Kidney epithelial cell (primary cell): ENCODE measurements at regions not wholly inside any gene's neighbourhood (a gene's known extent, or its start where the extent isn't known, plus 50 kb on each side); places are given as distances from the start of the nearest gene placed in this dataset.

Experiments
- DNase-seq: peaks from one replicate; pipeline ENCODE4 v3.0.0-alpha.2; 2010; ENCODE audit warnings: low read depth
- H3K27me3 ChIP-seq: 2 replicates; pipeline ENCODE4 v1.6.0; 2011; ENCODE audit warnings: low read length; ENCODE audit not compliant: control insufficient read depth, insufficient read depth
- H3K36me3 ChIP-seq: 2 replicates; pipeline ENCODE4 v1.5.1; 2011; ENCODE audit warnings: low read length; ENCODE audit not compliant: control insufficient read depth, insufficient read depth
- H3K4me3 ChIP-seq: 2 replicates; pipeline ENCODE4 v1.5.1; 2011; ENCODE audit warnings: low read depth, mild to moderate bottlenecking, control low read depth, low read length
- TF ChIP-seq, protein P1 (sequence below): IDR thresholded peaks from 2 replicates; pipeline ENCODE4 v1.5.1; 2011; ENCODE audit warnings: mild to moderate bottlenecking, moderate library complexity, low read length, control low read depth, inconsistent platforms; ENCODE audit not compliant: insufficient read depth, poor library complexity, severe bottlenecking

DNA sequence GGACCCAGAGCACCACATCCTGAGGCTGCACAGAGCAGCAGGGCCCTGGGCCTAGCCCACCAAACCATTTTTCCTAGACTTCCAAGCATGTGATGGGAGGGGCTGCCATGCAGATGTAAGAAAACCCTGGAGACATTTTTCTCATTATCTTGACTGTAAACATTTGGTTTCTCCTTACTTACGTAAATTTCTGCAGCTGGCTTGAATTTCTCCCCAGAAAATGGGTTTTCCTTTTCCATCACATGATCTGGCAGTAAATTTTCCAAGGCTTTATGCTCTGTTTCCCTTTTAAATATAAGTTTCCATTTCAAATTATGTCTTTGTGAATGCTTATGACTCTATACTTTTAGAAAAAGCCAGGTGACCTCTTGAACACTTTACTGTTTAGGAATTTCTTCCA is 945.9 kb upstream of the NDST4 start:
- Histone ChIP-seq H3K4me3 (no peak overlapping the region), H3K36me3 (no peaks in the 10 kb centered on the region), H3K27me3 (no peaks in the 10 kb centered on the region)
- TF ChIP-seq, protein P1, sequence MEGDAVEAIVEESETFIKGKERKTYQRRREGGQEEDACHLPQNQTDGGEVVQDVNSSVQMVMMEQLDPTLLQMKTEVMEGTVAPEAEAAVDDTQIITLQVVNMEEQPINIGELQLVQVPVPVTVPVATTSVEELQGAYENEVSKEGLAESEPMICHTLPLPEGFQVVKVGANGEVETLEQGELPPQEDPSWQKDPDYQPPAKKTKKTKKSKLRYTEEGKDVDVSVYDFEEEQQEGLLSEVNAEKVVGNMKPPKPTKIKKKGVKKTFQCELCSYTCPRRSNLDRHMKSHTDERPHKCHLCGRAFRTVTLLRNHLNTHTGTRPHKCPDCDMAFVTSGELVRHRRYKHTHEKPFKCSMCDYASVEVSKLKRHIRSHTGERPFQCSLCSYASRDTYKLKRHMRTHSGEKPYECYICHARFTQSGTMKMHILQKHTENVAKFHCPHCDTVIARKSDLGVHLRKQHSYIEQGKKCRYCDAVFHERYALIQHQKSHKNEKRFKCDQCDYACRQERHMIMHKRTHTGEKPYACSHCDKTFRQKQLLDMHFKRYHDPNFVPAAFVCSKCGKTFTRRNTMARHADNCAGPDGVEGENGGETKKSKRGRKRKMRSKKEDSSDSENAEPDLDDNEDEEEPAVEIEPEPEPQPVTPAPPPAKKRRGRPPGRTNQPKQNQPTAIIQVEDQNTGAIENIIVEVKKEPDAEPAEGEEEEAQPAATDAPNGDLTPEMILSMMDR = no peak
- no peak for DNase-seq

DNA sequence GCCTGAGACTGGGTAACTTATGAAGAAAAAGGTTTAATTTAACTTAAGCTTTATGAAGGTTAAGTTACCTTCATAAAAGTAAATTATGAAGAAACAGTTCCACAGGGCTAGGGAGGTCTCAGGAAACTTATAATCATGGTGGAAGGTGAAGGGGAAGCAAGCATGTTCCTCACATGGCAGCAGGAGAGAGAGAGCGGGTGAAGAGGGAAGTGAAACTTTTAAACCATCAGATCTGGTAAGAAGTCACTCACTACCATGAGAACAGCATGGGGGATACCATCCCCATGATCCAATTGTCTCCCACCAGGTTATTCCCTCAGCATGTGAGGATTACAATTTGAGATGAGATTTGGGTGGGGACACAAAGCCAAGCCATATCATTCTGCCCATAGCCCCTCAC is 944.7 kb upstream of the NDST4 start:
- no peaks in the 10 kb centered on the region for H3K36me3 ChIP-seq
- no peak for DNase-seq
- no peak overlapping the region for H3K4me3 ChIP-seq
- no peaks in the 10 kb centered on the region for H3K27me3 ChIP-seq
- TF ChIP-seq, protein P1 = no peak

DNA sequence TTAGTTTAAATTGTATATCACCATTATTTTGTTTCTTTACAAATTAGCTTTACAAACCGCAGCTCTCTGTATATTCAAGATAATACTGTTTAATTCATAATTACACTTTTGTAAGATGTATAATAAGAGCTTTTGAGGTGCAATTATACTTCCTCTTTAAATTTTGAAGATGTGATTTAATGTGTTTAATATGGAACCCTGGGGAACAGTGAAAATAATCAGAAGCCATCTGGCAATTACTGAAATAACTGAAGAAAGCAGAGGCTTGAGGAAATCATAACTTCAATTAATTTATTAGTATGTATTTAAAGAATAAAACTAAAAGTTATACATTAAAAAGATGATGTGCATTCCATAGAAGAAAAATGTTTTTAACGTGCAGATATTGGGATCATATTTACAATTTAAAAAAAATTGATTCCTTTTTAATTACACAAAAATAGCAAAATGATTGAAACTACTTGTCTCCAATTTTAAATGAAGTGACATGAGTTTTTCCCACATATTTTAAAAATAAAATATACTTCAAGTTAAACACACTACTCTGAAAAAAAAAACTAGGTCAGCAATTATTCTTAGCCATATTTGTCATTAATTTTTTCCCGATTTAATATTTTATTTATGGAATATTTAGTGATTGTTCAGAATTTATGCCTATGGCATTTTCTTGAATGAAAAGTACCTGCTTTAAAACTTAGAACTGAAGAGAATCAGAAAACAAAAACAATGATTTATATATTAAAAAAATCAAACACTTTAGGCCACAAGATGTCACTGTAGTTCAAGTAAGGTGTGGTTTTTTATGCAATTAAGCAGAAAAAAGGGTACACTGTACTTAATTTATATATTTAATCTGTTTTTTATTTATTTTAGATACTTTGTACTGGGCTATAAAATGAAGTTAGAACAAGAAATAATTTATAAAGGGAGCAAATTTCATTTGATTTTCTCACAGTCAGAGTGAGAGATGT is 942.7 kb upstream of the NDST4 start:
- TF ChIP-seq, protein P1 = peak; percentile 28
- H3K4me3 ChIP-seq = no peak overlapping the region
- H3K27me3 ChIP-seq = no peaks in the 10 kb centered on the region
- no peak for DNase-seq
- no peaks in the 10 kb centered on the region for H3K36me3 ChIP-seq

DNA sequence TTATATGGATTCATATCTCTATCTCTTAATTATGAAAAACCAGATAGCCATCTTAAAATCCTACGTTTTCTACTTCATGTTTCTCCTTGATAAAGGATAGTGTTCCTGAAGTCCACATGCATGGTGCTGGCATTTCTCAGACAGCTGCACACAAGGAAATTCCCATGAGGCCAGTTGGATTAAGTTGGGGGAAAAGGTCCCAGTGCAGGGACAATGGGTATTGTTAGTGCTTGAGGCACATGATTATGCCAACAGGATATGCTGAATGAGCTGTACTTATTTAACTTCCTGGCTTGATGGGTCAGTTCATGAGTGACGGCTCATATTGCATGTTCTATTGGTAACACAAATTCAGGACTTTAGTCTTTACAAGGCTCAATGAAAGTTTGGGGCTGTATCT is 913.9 kb upstream of the NDST4 start:
- TF ChIP-seq, protein P1 = no peak
- Histone ChIP-seq H3K36me3 (no peaks in the 10 kb centered on the region), H3K4me3 (no peak overlapping the region), H3K27me3 (no peaks in the 10 kb centered on the region)
- no peak for DNase-seq

DNA sequence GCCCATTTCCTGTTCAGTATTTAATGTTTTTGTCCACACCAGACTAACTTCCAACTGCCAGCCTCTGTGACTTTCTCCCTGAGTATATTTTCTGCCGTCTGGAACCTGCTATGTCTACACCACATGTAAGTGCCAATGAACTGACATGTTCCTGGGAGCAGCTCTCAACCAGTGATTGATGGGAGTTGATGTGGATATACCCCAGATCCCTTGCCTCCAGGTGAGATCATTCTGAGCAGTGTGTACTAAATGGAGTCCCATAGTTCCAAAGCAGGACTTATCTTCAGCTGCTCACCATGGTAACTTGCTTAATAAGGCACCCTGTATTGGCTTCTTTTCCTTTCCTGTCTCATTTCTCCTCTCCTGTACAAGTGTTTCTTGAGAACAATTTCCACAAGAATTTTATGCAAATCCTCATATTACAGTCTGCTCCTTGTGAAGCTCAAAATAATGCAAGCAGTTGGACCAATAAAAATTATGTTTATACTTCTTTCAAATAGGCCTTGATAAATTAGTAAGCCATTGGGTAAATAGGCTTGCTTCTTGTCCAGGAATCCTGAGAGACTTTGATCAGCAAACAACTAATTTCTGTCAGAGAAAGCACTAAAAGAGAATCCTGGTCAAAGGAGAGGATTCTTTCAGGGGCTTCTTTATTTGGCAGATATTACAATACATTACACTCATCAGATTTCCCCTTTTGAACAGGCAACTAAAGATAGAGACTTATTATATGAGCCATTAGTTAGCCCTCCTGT is 911.7 kb upstream of the NDST4 start:
- H3K4me3 ChIP-seq = no peak overlapping the region
- TF ChIP-seq, protein P1 = no peak
- H3K27me3 ChIP-seq = no peaks in the 10 kb centered on the region
- no peak for DNase-seq
- no peaks in the 10 kb centered on the region for H3K36me3 ChIP-seq
